ENCODE measurements at regions not wholly inside any gene's neighbourhood (a gene's known extent, or its start where the extent isn't known, plus 50 kb on each side); places are given as distances from the start of the nearest gene placed in this dataset.
A peak's percentile ranks its signal among the peaks of the same experiment; 100 is the strongest.

DNA sequence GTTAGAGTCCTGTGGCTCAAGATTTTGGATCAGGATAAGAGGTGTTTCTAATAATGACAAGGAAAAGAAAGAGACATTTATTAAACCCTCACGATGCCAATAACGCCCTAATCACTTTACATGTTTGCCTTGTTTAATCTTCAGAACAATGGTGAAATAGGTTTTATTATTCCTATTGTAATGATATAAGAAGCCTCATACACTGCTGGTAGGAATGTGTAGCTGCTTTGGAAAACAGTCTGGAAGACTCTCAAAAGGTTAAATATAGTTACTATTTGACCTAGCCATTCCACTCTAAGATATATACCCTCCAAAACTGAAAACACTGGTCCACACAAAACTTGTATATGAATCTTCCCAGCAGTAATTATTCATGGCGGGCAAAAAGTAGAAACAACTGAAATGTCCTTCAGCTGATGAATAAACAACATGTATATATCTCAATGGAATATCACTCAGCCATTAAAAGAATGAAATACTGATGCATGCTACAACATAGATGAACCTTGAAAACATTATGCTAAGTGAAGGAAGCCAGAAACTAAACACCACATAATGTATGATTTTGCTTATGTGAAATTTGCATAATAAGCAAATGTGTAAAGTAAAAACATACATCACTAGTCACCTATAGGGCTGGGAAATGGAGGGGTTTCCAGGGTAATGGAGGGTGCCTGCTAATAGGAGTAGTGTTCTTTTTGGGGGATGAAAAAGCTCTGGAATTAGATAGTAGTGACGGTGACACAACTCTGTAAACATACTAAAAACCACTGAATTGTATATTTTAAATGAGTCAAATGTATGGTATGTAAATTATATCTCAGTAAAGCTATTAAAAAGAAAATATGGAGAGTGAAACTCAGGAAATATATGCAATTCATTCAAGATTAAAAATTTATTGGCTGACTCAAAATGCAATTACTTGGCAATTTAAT lies 76.9 kb upstream of the ANK3 start:
- no peak for DNase-seq
- in situ Hi-C loops (cut with HindIII; ENCODE audit: low pct_ligation_motif_present, low pct_unique_long_range_greater_than_20kb, low sequenced_read_pairs), result no loop called here

GRCh38 chr10:60465801-60466200 lies 76.1 kb upstream of the ANK3 start:
- in situ Hi-C loops (cut with HindIII; ENCODE audit: low pct_ligation_motif_present, low pct_unique_long_range_greater_than_20kb, low sequenced_read_pairs), result no loop called here
- DNase-seq, result no peak

- in situ Hi-C loops (cut with HindIII; ENCODE audit: low pct_ligation_motif_present, low pct_unique_long_range_greater_than_20kb, low sequenced_read_pairs), result no loop called here
- DNase-seq, result no peak
Measured at GRCh38 chr10:60464659-60465058, 75.0 kb upstream of the ANK3 start.

DNA sequence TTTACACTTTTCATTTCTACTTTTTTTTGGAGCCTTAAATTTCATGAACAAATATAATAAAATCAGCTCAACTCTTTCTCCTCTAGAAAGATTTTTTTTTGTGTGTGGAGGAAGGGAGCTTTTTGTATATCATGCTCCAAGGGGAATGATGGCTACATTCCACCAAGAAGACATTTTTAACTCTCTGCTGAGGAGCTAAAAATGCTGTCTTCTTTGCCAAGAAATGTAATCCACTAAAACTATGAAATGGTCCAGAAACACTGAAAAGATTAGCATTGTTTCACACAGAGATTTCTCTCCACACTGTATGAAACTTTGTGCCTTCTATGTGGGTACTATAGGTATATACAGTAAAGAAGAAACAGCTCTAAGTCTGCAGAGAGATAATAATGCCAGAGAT lies 74.1 kb upstream of the ANK3 start:
- in situ Hi-C loops (cut with HindIII; ENCODE audit: low pct_ligation_motif_present, low pct_unique_long_range_greater_than_20kb, low sequenced_read_pairs), result no loop called here
- DNase-seq, result no peak

DNA sequence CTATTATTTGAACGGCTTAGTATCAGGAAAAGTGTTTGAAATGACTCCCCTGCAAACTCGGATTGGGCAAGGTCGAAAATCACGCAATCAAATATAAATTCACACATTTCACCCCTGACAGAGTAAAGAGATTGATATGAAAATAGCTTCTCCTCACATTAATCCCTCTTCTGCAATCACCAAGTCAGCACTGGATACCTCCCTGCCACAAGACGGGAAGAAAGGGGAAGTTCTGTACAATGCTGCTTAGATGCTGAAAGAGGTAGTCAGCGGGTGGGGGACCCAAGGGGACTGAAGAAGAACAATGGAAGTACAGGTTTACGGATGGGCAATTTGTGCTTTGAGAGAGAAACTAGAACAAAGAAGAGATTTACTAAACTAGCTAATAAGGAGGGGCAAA lies 72.0 kb upstream of the ANK3 start:
- no peak for DNase-seq
- in situ Hi-C loops (cut with HindIII; ENCODE audit: low pct_ligation_motif_present, low pct_unique_long_range_greater_than_20kb, low sequenced_read_pairs), result no loop called here

- in situ Hi-C loops (cut with HindIII; ENCODE audit: low pct_ligation_motif_present, low pct_unique_long_range_greater_than_20kb, low sequenced_read_pairs), result no loop called here
Measured at GRCh38 chr10:60459701-60460457, 70.2 kb upstream of the ANK3 start.

DNA sequence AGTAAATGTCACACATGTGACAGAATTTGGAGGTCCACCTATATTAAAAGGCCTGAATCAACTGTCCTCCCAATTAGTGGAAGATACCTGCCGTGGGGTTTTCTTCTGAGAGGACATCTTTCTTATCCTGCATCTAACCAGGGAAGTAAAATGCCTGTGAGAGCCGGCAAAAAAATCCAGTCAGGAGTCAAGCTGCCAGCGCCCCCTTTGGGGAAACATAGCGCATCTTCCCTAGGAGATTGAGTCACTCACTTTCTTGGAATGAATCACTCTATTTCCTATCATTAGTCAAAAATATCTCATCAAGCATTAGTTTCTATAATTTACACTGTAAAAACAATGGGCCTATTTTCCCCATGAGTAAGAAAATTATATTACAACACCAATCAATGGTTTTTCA lies 66.4 kb upstream of the ANK3 start:
- DNase-seq, result no peak
- in situ Hi-C loops (cut with HindIII; ENCODE audit: low pct_ligation_motif_present, low pct_unique_long_range_greater_than_20kb, low sequenced_read_pairs), result no loop called here

More at GRCh38 chr10:60459701-60460457, 70.2 kb upstream of the ANK3 start:
- DNase-seq, result no peak

GRCh38 chr10:60454336-60454735 lies 64.7 kb upstream of the ANK3 start:
- in situ Hi-C loops (cut with HindIII; ENCODE audit: low pct_ligation_motif_present, low pct_unique_long_range_greater_than_20kb, low sequenced_read_pairs), result no loop called here
- no peak for DNase-seq

GRCh38 chr10:60453036-60453435 lies 63.4 kb upstream of the ANK3 start:
- DNase-seq, result no peak
- in situ Hi-C loops (cut with HindIII; ENCODE audit: low pct_ligation_motif_present, low pct_unique_long_range_greater_than_20kb, low sequenced_read_pairs), result no loop called here

DNA sequence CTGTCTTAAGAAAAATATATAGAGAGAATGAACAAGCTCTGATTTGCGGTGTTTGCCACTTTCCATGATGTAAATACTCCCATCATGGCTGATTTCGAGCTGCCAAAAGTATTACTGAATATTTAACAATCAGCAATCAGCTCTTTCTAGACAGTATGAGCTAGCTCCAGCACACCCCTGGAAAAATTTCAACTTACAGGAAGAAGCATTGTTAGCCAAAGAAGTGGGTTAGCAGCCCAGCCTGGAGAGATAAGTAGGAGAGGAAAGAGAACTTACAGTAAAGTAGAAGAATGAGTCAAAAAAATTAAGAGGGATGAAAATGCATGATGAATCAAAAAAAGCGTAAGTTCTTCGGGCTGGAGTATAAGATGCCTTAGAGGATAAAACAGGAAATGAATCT lies 60.6 kb upstream of the ANK3 start:
- DNase-seq, result no peak
- in situ Hi-C loops (cut with HindIII; ENCODE audit: low pct_ligation_motif_present, low pct_unique_long_range_greater_than_20kb, low sequenced_read_pairs), result no loop called here

DNA sequence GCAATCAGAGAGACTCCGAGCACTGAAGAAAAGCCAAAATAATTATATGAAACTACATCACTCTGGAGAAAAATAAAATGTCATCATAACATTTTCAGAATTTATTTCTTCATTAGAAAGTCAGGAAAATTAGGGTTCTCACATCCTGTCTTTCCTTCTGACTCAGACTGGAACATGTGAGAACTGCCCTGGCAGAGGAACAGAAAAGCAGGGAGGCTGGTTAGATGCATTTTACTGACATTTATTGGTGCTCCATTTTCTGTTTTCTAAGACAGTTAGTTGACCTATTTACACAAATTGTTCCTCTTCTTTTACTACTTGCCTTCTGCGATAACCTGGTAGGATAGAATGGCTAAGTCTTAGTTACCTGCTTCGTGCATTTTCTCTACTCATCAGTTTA lies 58.6 kb upstream of the ANK3 start:
- DNase-seq, result no peak
- in situ Hi-C loops (cut with HindIII; ENCODE audit: low pct_ligation_motif_present, low pct_unique_long_range_greater_than_20kb, low sequenced_read_pairs), result loop anchor here (25.0 kb wide), 2 partner anchors 189 to 236 kb away; no protein-coding TSS in a partner anchor

GRCh38 chr10:60446851-60447250 lies 57.2 kb upstream of the ANK3 start:
- in situ Hi-C loops (cut with HindIII; ENCODE audit: low pct_ligation_motif_present, low pct_unique_long_range_greater_than_20kb, low sequenced_read_pairs), result loop anchor here (25.0 kb wide), 2 partner anchors 190 to 235 kb away; no protein-coding TSS in a partner anchor
- DNase-seq, result no peak

- in situ Hi-C loops (cut with HindIII; ENCODE audit: low pct_ligation_motif_present, low pct_unique_long_range_greater_than_20kb, low sequenced_read_pairs), result loop anchor here (25.0 kb wide), 2 partner anchors 191 to 234 kb away; no protein-coding TSS in a partner anchor
- no peak for DNase-seq
Measured at GRCh38 chr10:60446070-60446833, 56.6 kb upstream of the ANK3 start.

GRCh38 chr10:60444494-60445064 lies 54.9 kb upstream of the ANK3 start:
- DNase-seq, result peak; percentile 58
- in situ Hi-C loops (cut with HindIII; ENCODE audit: low pct_ligation_motif_present, low pct_unique_long_range_greater_than_20kb, low sequenced_read_pairs), result loop anchor here (25.0 kb wide), 2 partner anchors 193 to 232 kb away; no protein-coding TSS in a partner anchor

DNA sequence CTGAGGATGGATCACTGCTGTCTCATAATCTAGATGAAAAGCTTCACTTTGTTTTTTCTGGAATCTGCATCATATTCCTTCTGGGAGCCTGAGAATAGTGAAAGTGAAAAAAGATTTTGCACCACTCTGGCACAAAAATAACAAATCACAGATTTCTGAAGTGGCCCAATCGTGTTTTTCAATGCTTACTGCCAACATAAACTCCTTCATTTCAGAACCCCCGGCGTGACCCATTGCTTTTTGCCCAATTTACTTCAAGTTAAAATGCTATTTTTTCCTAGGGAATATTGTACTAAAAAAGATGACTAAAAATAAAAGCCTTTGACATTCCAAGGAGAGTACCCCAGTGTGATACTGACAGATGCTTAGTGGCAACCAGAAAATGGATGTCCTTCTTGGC lies 53.7 kb upstream of the ANK3 start:
- no peak for DNase-seq
- in situ Hi-C loops (cut with HindIII; ENCODE audit: low pct_ligation_motif_present, low pct_unique_long_range_greater_than_20kb, low sequenced_read_pairs), result loop anchor here (25.0 kb wide), 2 partner anchors 194 to 231 kb away; no protein-coding TSS in a partner anchor

DNA sequence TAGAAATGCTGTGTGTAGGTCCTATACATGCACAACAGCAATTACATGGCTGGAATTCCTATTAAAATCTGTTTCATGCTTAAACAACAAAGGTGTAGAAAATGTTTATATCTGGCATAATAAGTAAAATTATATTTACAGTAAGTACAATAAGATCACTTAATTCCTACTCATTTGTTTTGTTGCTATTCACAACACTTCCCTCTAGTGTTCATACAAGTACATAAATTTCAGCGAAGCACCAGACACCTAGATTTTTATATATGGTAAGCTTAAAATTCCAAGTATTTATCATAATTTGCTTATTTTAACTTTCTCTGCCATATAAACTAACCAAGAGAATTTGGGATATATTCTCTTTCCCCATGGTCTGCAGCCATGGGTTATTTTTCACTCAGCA lies 51.8 kb upstream of the ANK3 start:
- in situ Hi-C loops (cut with HindIII; ENCODE audit: low pct_ligation_motif_present, low pct_unique_long_range_greater_than_20kb, low sequenced_read_pairs), result loop anchor here (25.0 kb wide), 2 partner anchors 196 to 229 kb away; no protein-coding TSS in a partner anchor
- peak; percentile 43 for DNase-seq

- no peak for DNase-seq
- in situ Hi-C loops (cut with HindIII; ENCODE audit: low pct_ligation_motif_present, low pct_unique_long_range_greater_than_20kb, low sequenced_read_pairs), result loop anchor here (25.0 kb wide), 2 partner anchors 198 to 227 kb away; no protein-coding TSS in a partner anchor
Measured at GRCh38 chr10:60439641-60440040, 50.0 kb upstream of the ANK3 start.
